SK-N-SH (cell line): ENCODE measurements at regions not wholly inside any gene's neighbourhood (a gene's known extent, or its start where the extent isn't known, plus 50 kb on each side); places are given as distances from the start of the nearest gene placed in this dataset.

Experiments
- CTCF ChIA-PET: fragments of 300-600, 350-600 bp; formaldehyde crosslinking; extraction: SDS; loops from one replicate; lab custom pipeline; 2021; lab: Yijun Ruan, JAX
- POLR2A ChIA-PET: fragments of 350-600 bp; sonication (Branson Sonifier 250); formaldehyde crosslinking; extraction: SDS; loops from one replicate; lab custom pipeline; 2020; ENCODE audit warnings: antibody characterized with exemption, inconsistent platforms; lab: Yijun Ruan, JAX
- DNase-seq: peaks from one replicate; pipeline ENCODE4 v3.0.0; 2012
- H2AFZ ChIP-seq: fragments of 200-600 bp; sonication (generic); 2 replicates; pipeline ENCODE4 v1.8.1; 2016; ENCODE audit warnings: antibody characterized with exemption, mild to moderate bottlenecking, low read depth
- H3F3A ChIP-seq: fragments of 200-600 bp; sonication (generic); replicated peaks from 2 replicates; pipeline ENCODE3; 2016; ENCODE audit warnings: antibody characterized with exemption, mild to moderate bottlenecking; ENCODE audit not compliant: insufficient read depth
- H3K27ac ChIP-seq, 2 experiments: fragments of 200-500 bp in 1 of 2; fragments of 200-600 bp in 1 of 2; sonication (Bioruptor generic) in 1 of 2; sonication (generic), shearing (Covaris generic) in 1 of 2; 2 replicates each; pipeline versions ENCODE4 v1.5.1 to v1.6.1; 2014 to 2016; ENCODE audit warnings: low read depth in 2 of 2, inconsistent platforms in 1 of 2, low read length in 1 of 2, mild to moderate bottlenecking in 1 of 2, mixed read lengths in 1 of 2
- H3K27me3 ChIP-seq: fragments of 200-600 bp; sonication (generic), shearing (Covaris generic); 2 replicates; pipeline ENCODE4 v1.6.1; 2016; ENCODE audit warnings: mixed run types; ENCODE audit not compliant: insufficient read depth
- H3K36me3 ChIP-seq, 2 experiments: fragments of 200-500 bp in 1 of 2; fragments of 200-600 bp in 1 of 2; sonication (Bioruptor generic) in 1 of 2; sonication (generic) in 1 of 2; replicated peaks in 1 of 2; 2 replicates each; pipeline versions ENCODE3 to v1.5.1; 2014 to 2016; ENCODE audit warnings: low read length in 1 of 2, mild to moderate bottlenecking in 1 of 2; ENCODE audit not compliant: insufficient read depth in 2 of 2, control insufficient read depth in 1 of 2
- H3K4me1 ChIP-seq, 2 experiments: fragments of 200-500 bp in 1 of 2; fragments of 200-600 bp in 1 of 2; sonication (Bioruptor generic) in 1 of 2; sonication (generic), shearing (Covaris generic) in 1 of 2; 2 replicates each; pipeline versions ENCODE4 v1.5.1 to v1.6.1; 2014 to 2016; ENCODE audit warnings: low read depth in 1 of 2, low read length in 1 of 2, mixed run types in 1 of 2; ENCODE audit not compliant: insufficient read depth in 2 of 2, control insufficient read depth in 1 of 2
- H3K4me2 ChIP-seq: fragments of 200-600 bp; sonication (generic), shearing (Covaris generic); 2 replicates; pipeline ENCODE4 v1.6.1; 2017; ENCODE audit warnings: mixed run types
- H3K4me3 ChIP-seq, 2 experiments: fragments of 200-500 bp in 1 of 2; fragments of 200-600 bp in 1 of 2; sonication (Bioruptor generic) in 1 of 2; sonication (generic), shearing (Covaris generic) in 1 of 2; 2 replicates each; pipeline versions ENCODE4 v1.5.1 to v1.8.1; 2014 to 2016; ENCODE audit warnings: low read depth in 2 of 2, inconsistent platforms in 1 of 2, low read length in 1 of 2, mild to moderate bottlenecking in 1 of 2, mixed read lengths in 1 of 2, moderate library complexity in 1 of 2
- H3K79me2 ChIP-seq: fragments of 200-600 bp; sonication (generic); 2 replicates; pipeline ENCODE4 v1.8.1; 2017; ENCODE audit warnings: mild to moderate bottlenecking; ENCODE audit not compliant: insufficient read depth
- H3K9ac ChIP-seq: fragments of 200-600 bp; sonication (generic); 2 replicates; pipeline ENCODE4 v1.6.1; 2017; ENCODE audit warnings: mixed run types
- H3K9me2 ChIP-seq: fragments of 200-600 bp; sonication (generic); 2 replicates; pipeline ENCODE4 v1.6.1; 2017; ENCODE audit warnings: mixed run types
- H3K9me3 ChIP-seq: fragments of 200-600 bp; sonication (generic); 2 replicates; pipeline ENCODE4 v1.6.1; 2017; ENCODE audit warnings: mixed run types, mild to moderate bottlenecking, moderate library complexity
- H4K20me1 ChIP-seq: fragments of 200-600 bp; sonication (generic); 2 replicates; pipeline ENCODE4 v1.6.1; 2017; ENCODE audit warnings: mild to moderate bottlenecking, mixed run types; ENCODE audit not compliant: insufficient read depth
- CHD2 ChIP-seq: fragments of 150-350 bp; IDR thresholded peaks from 2 replicates; pipeline ENCODE4 v1.6.1; 2018; ENCODE audit warnings: low read length; ENCODE audit not compliant: partially characterized antibody
- ELF1 ChIP-seq: IDR thresholded peaks from 2 replicates; pipeline ENCODE4 v1.4.0; 2012
- EP300 ChIP-seq, 2 experiments: IDR thresholded peaks; 2 replicates each; pipeline versions ENCODE4 v1.4.0 to v1.6.1; 2012; ENCODE audit warnings: borderline replicate concordance in 1 of 2, low read depth in 1 of 2, low read length in 1 of 2
- EZH2phosphoT487 ChIP-seq: fragments of 200-600 bp; sonication (generic); IDR thresholded peaks from 2 replicates; pipeline ENCODE4 v1.6.1; 2017; ENCODE audit warnings: low read depth, mixed run types, mild to moderate bottlenecking, antibody characterized with exemption, moderate library complexity, borderline replicate concordance
- FOSL2 ChIP-seq: IDR thresholded peaks from 2 replicates; pipeline ENCODE4 v1.4.0; 2012; ENCODE audit warnings: low read depth, mild to moderate bottlenecking, moderate library complexity, borderline replicate concordance
- FOXJ3 ChIP-seq: sonication (generic); formaldehyde crosslinking; IDR thresholded peaks from 2 replicates; pipeline ENCODE4 v1.5.1; 2020; ENCODE audit warnings: mild to moderate bottlenecking, missing genetic modification reagents
- GABPA ChIP-seq: IDR thresholded peaks from 2 replicates; pipeline ENCODE4 v1.4.0; 2012; ENCODE audit warnings: low read depth, mild to moderate bottlenecking
- IRF3 ChIP-seq: fragments of 150-350 bp; IDR thresholded peaks from 2 replicates; pipeline ENCODE4 v1.6.1; 2016; ENCODE audit warnings: mild to moderate bottlenecking, low read depth, low read length
- MAX ChIP-seq: IDR thresholded peaks from 2 replicates; pipeline ENCODE4 v1.4.0; 2012; ENCODE audit warnings: low read depth
- NFIC ChIP-seq: IDR thresholded peaks from 2 replicates; pipeline ENCODE4 v1.4.0; 2012; ENCODE audit warnings: borderline replicate concordance
- PBX3 ChIP-seq: IDR thresholded peaks from 2 replicates; pipeline ENCODE4; 2012
- POLR2AphosphoS5 ChIP-seq: IDR thresholded peaks from 2 replicates; pipeline ENCODE4 v1.6.1; 2012; ENCODE audit warnings: low read depth, low read length
- RAD21 ChIP-seq: IDR thresholded peaks from 2 replicates; pipeline ENCODE4 v1.6.1; 2012; ENCODE audit warnings: mild to moderate bottlenecking, low read length
- REST ChIP-seq: IDR thresholded peaks from 2 replicates; pipeline ENCODE4 v1.6.1; 2012; ENCODE audit warnings: mild to moderate bottlenecking, low read depth, low read length, moderate library complexity
- RFX5 ChIP-seq: IDR thresholded peaks from 2 replicates; pipeline ENCODE4 v1.6.1; 2012; ENCODE audit warnings: mild to moderate bottlenecking, improper control_type of control experiment, low read length
- RXRA ChIP-seq: IDR thresholded peaks from 2 replicates; pipeline ENCODE4 v1.4.0; 2012; ENCODE audit warnings: low read depth, mild to moderate bottlenecking, borderline replicate concordance
- SIN3A ChIP-seq: IDR thresholded peaks from 2 replicates; pipeline ENCODE4 v1.6.1; 2012; ENCODE audit warnings: low read depth, mild to moderate bottlenecking, low read length, moderate library complexity, borderline replicate concordance
- TAF1 ChIP-seq: IDR thresholded peaks from 2 replicates; pipeline ENCODE4 v1.6.1; 2012; ENCODE audit warnings: low read depth, mild to moderate bottlenecking, low read length, moderate library complexity, borderline replicate concordance
- TEAD4 ChIP-seq: IDR thresholded peaks from 2 replicates; pipeline ENCODE4 v1.4.0; 2012; ENCODE audit warnings: mild to moderate bottlenecking, borderline replicate concordance; ENCODE audit not compliant: insufficient read depth
- USF1 ChIP-seq: IDR thresholded peaks from 2 replicates; pipeline ENCODE4 v1.4.0; 2012; ENCODE audit warnings: low read depth, borderline replicate concordance
- YY1 ChIP-seq: IDR thresholded peaks from 2 replicates; pipeline ENCODE4 v1.4.0; 2012; ENCODE audit warnings: low read depth, mild to moderate bottlenecking
- WGBS: methylation state at CpG from one replicate; pipeline ENCODE4 v1.1.6; 2017; ENCODE audit warnings: low lambda C conversion rate; 5-methylcytosine and 5-hydroxymethylcytosine counted together

- Histone ChIP-seq H3K4me1 (no peaks in the 10 kb centered on the region), H3K27me3 (no peaks in the 10 kb centered on the region), H2AFZ (no peak overlapping the region), H3K9me3 (no peaks in the 10 kb centered on the region), H3K9ac (no peak overlapping the region), H3K4me3 (no peak overlapping the region), H3K9me2 (no peaks in the 10 kb centered on the region), H3K36me3 (no peaks in the 10 kb centered on the region), H3K27ac (no peak overlapping the region), H4K20me1 (no peaks in the 10 kb centered on the region), H3F3A (no peaks in the 10 kb centered on the region), H3K79me2 (no peaks in the 10 kb centered on the region), H3K4me2 (no peak overlapping the region)
- TF ChIP-seq YY1 (no peak), TAF1 (no peak), SIN3A (no peak), MAX (no peak), TEAD4 (no peak), RFX5 (no peak), USF1 (no peak), ELF1 (no peak), FOSL2 (no peak), GABPA (no peak), RXRA (no peak), CHD2 (no peak), NFIC (no peak), IRF3 (no peak)
- no peak for DNase-seq
- CTCF ChIA-PET = no interaction called here
- 34% methylated on average over 1 of the region's 1 CpG for WGBS
- POLR2A ChIA-PET = no interaction called here
Observed at GRCh38 chrX:7204619-7205018, 56.7 kb upstream of the PUDP start.

GRCh38 chrX:7202206-7202605 is 54.3 kb upstream of the PUDP start:
- H3K4me2 ChIP-seq = no peak overlapping the region
- no peak overlapping the region for H3K27ac ChIP-seq
- ChIA-PET CTCF (no interaction called here), POLR2A (no interaction called here)
- no peak overlapping the region for H3K4me3 ChIP-seq
- 38% methylated on average over 3 of the region's 3 CpGs for WGBS
- H3K36me3 ChIP-seq = no peaks in the 10 kb centered on the region
- no peaks in the 10 kb centered on the region for H3F3A ChIP-seq
- no peaks in the 10 kb centered on the region for H3K4me1 ChIP-seq
- no peak for DNase-seq
- no peaks in the 10 kb centered on the region for H3K9me2 ChIP-seq
- no peak overlapping the region for H3K9ac ChIP-seq
- no peaks in the 10 kb centered on the region for H3K9me3 ChIP-seq
- no peak overlapping the region for H2AFZ ChIP-seq
- no peaks in the 10 kb centered on the region for H3K79me2 ChIP-seq
- no peaks in the 10 kb centered on the region for H3K27me3 ChIP-seq
- H4K20me1 ChIP-seq = no peaks in the 10 kb centered on the region
- TF ChIP-seq RFX5 (no peak), PBX3 (no peak), REST (no peak), FOXJ3 (CRISPR knock-in tag) (no peak), EZH2phosphoT487 (no peak), USF1 (no peak), GABPA (no peak), RAD21 (no peak), POLR2AphosphoS5 (no peak), EP300 (IDR thresholded peaks at IDR 0.05; ENCODE audit: borderline replicate concordance in 1 of 2, low read depth in 1 of 2, low read length in 1 of 2) (no peak)
